HL-60 (cell line): ENCODE measurements at regions not wholly inside any gene's neighbourhood (a gene's known extent, or its start where the extent isn't known, plus 50 kb on each side); places are given as distances from the start of the nearest gene placed in this dataset.

Source experiments
- DNase-seq, 2 experiments: peaks; one replicate each; pipeline ENCODE4 v3.0.0-alpha.2; 2010 to 2020; ENCODE audit warnings: low read depth in 1 of 2, low spot score in 1 of 2
- H3K27ac ChIP-seq: fragments of 250-450 bp; sonication (Bioruptor Pico); replicated peaks from 2 replicates; pipeline ENCODE4 v1.5.1; 2020; ENCODE audit warnings: mild to moderate bottlenecking, moderate library complexity
- H3K27me3 ChIP-seq: fragments of 250-450 bp; sonication (Bioruptor Pico); 2 replicates; pipeline ENCODE4 v1.5.1; 2021; ENCODE audit warnings: mild to moderate bottlenecking, moderate library complexity; ENCODE audit not compliant: insufficient read depth, poor library complexity, severe bottlenecking
- H3K4me3 ChIP-seq: replicated peaks from 2 replicates; pipeline ENCODE4 v1.5.1; 2011; ENCODE audit warnings: mild to moderate bottlenecking, control low read depth, low read length; ENCODE audit not compliant: insufficient read depth
- GABPA ChIP-seq: IDR thresholded peaks from 2 replicates; pipeline ENCODE4 v1.6.1; 2012; ENCODE audit warnings: low read depth
- POLR2AphosphoS5 ChIP-seq: IDR thresholded peaks from 2 replicates; pipeline ENCODE4 v1.6.1; 2012; ENCODE audit warnings: low read depth
- REST ChIP-seq: IDR thresholded peaks from 2 replicates; pipeline ENCODE4 v1.6.1; 2012; ENCODE audit warnings: low read depth; ENCODE audit not compliant: insufficient replicate concordance
- SPI1 ChIP-seq: IDR thresholded peaks from 2 replicates; pipeline ENCODE4 v1.6.1; 2012; ENCODE audit warnings: low read depth, mild to moderate bottlenecking, borderline replicate concordance
- TF ChIP-seq, protein P1 (sequence below): IDR thresholded peaks from one replicate; pipeline ENCODE4 v1.5.1; 2011; ENCODE audit warnings: low read length, control low read depth, inconsistent platforms; ENCODE audit not compliant: insufficient read depth

DNA sequence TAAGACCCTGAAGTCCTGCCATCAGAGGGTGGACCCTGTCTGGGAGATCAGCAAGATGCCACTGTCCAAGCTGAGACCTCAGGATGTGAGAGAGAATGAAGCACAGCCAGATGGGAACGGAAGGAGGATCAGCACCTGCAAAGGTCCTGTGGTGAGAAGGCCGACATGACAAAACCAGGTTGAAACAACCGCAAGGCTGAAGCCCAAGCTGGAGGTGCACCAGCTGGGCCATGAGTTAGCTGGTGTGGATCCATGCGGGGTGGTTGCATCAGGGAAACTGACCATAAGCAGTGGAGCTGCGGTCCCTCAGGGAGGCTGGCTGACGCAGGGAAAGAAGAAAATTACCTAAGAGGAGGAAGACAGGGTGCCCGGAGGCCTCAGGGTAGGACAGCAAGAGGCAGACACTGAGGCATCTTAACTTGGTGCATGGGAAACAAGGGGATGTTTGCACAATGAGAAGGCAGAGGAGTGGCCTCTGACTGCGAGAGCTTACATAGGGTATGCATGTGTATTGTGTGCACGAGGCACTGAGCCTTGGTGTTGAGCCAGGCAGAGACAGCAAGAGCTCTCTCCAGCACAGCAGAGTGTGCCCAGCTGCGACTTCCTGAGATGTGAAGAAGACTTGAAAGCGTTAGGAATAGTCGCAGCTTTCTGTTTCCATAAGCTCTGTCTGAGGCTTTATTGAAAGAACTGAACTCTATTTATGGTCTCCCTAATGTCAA, 497.7 kb downstream of the OCA2 start:
- H3K27me3 ChIP-seq: no peaks in the 10 kb centered on the region
- no peak overlapping the region for H3K4me3 ChIP-seq
- TF ChIP-seq GABPA: no peak
- TF ChIP-seq REST: no peak
- TF ChIP-seq, protein P1, sequence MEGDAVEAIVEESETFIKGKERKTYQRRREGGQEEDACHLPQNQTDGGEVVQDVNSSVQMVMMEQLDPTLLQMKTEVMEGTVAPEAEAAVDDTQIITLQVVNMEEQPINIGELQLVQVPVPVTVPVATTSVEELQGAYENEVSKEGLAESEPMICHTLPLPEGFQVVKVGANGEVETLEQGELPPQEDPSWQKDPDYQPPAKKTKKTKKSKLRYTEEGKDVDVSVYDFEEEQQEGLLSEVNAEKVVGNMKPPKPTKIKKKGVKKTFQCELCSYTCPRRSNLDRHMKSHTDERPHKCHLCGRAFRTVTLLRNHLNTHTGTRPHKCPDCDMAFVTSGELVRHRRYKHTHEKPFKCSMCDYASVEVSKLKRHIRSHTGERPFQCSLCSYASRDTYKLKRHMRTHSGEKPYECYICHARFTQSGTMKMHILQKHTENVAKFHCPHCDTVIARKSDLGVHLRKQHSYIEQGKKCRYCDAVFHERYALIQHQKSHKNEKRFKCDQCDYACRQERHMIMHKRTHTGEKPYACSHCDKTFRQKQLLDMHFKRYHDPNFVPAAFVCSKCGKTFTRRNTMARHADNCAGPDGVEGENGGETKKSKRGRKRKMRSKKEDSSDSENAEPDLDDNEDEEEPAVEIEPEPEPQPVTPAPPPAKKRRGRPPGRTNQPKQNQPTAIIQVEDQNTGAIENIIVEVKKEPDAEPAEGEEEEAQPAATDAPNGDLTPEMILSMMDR: no peak
- no peak for TF ChIP-seq SPI1
- TF ChIP-seq POLR2AphosphoS5: no peak
- H3K27ac ChIP-seq: no peak overlapping the region
- no peak for DNase-seq

DNA sequence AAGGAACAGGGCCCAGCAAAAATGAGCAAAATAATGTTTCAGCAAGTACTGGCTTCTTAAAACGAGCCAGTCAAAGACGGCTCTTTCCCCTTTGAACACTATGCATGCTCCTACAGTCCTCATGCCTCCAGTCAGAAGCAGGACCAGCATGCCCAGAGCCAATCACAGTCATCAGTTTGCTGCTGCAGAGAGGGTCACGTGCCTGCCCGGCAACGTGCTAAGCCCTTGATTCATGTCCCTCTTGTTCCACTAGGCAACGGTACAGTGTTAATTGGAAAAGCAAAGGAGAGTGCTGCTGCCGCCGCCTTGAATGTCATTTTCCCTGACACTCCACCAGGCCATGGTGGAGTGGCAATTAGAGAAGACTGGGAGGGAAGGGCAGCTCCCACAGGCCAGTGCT, 500.1 kb downstream of the OCA2 start:
- Histone ChIP-seq H3K27me3 (no peaks in the 10 kb centered on the region), H3K4me3 (no peak overlapping the region), H3K27ac (no peak overlapping the region)
- TF ChIP-seq GABPA (no peak), SPI1 (no peak), POLR2AphosphoS5 (no peak), REST (no peak)
- TF ChIP-seq, protein P1: no peak
- DNase-seq: no peak

DNA sequence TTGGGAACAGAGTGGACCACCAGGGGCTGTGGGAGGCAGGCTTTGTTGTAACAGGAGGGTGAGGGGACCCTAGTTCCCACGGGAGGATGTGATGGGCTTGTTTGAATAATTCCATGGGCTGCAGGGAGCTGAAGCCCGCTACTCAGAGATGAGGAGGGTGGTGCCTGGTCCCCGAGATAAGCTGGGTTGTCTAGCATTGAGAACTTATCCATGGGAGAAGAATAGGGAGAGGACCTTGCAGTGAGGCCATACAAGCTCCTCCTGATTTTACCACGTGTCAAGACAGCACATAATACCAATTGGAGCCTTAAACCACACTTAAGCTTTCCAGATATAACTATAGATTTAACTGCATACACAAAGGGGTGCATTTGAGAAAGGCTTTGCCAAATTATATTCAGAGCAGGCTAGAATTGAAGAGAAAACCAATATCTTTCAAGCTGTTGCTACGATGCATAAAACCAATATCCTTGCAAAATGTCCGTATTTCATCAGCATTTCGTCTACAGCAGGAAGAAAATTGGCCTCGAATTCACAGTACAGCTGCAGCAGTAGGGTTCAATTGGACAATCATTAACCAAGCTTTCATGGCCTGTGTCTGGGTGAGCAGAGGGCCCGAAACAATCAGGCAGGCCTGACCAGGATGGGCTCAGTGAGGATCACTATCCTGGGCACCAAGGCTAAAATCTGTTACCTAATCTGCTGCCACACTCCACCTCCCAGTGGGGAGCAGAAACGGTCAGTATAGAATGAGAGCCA, 500.7 kb downstream of the OCA2 start:
- H3K27ac ChIP-seq: no peak overlapping the region
- TF ChIP-seq, protein P1: no peak
- TF ChIP-seq POLR2AphosphoS5: no peak
- H3K4me3 ChIP-seq: no peak overlapping the region
- H3K27me3 ChIP-seq: no peaks in the 10 kb centered on the region
- DNase-seq: no peak
